C4-2B (cell line): ENCODE measurements at regions not wholly inside any gene's neighbourhood (a gene's known extent, or its start where the extent isn't known, plus 50 kb on each side); places are given as distances from the start of the nearest gene placed in this dataset.

Experiments
- ZFX ChIP-seq: fragments of 450-650 bp; IDR thresholded peaks from 2 replicates; pipeline ENCODE4 v1.6.1; 2017
- TF ChIP-seq, protein P1 (sequence below): fragments of 450-650 bp; conservative IDR thresholded peaks from 2 replicates; pipeline ENCODE4 v1.5.1; 2017; ENCODE audit warnings: mild to moderate bottlenecking

DNA sequence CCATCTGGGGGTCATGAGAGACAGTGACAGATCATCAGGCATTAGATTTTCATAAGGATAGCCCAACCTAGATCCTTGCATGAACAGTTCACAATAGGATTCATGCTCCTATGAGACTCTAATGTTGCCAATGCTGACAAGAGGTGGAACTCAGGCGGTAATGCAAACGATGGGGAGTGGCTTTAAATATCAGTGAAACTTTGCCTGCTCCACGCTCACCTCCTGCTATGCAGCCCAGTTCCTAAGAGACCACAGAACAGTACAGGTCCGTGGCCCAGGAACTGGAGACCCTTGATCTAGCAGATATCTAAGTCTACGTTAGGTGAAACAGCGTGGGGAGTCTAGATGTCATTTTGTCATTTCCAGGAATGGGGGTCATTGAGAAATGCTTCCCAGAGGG lies 165.7 kb downstream of the OR13H1 start:
- TF ChIP-seq, protein P1, sequence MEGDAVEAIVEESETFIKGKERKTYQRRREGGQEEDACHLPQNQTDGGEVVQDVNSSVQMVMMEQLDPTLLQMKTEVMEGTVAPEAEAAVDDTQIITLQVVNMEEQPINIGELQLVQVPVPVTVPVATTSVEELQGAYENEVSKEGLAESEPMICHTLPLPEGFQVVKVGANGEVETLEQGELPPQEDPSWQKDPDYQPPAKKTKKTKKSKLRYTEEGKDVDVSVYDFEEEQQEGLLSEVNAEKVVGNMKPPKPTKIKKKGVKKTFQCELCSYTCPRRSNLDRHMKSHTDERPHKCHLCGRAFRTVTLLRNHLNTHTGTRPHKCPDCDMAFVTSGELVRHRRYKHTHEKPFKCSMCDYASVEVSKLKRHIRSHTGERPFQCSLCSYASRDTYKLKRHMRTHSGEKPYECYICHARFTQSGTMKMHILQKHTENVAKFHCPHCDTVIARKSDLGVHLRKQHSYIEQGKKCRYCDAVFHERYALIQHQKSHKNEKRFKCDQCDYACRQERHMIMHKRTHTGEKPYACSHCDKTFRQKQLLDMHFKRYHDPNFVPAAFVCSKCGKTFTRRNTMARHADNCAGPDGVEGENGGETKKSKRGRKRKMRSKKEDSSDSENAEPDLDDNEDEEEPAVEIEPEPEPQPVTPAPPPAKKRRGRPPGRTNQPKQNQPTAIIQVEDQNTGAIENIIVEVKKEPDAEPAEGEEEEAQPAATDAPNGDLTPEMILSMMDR, result no peak
- TF ChIP-seq ZFX, result no peak
